GM18909 (cell line): ENCODE measurements at regions not wholly inside any gene's neighbourhood (a gene's known extent, or its start where the extent isn't known, plus 50 kb on each side); places are given as distances from the start of the nearest gene placed in this dataset.
"Not testable (repeated sequence)": the region's sequence is repeated elsewhere in the genome, so short reads cannot be mapped to it uniquely, and the experiment has no call there.

Experiments used
- ATAC-seq: cut with Tn5 transposase; IDR thresholded peaks from one replicate; pipeline ENCODE4 v1.9.1; 2021; ENCODE audit warnings: mild to moderate bottlenecking; ENCODE audit not compliant: unreplicated experiment, poor library complexity

- no peak for ATAC-seq
Measured at GRCh38 chr16:65769055-65769465, 597.4 kb upstream of the CDH5 start.

DNA sequence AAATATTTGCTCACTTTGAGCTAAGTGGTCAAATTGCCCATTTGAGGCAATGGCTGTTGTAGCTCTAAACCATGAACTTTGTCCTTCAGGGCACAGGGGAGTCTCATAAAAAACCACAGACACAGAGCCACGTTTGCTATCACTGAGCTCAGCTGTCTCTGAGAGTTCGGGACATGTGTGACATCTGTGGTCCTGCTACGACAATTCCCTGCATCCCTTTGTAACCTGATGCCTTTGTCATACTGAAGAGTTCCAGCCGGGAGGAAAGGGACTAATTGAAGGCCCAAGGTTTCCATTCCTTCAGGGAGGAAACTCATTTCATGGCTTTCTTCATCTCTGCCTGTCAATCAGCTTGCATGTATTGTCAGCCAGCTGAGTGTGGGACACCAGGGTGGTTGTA, 599.4 kb upstream of the CDH5 start:
- ATAC-seq, result no peak

DNA sequence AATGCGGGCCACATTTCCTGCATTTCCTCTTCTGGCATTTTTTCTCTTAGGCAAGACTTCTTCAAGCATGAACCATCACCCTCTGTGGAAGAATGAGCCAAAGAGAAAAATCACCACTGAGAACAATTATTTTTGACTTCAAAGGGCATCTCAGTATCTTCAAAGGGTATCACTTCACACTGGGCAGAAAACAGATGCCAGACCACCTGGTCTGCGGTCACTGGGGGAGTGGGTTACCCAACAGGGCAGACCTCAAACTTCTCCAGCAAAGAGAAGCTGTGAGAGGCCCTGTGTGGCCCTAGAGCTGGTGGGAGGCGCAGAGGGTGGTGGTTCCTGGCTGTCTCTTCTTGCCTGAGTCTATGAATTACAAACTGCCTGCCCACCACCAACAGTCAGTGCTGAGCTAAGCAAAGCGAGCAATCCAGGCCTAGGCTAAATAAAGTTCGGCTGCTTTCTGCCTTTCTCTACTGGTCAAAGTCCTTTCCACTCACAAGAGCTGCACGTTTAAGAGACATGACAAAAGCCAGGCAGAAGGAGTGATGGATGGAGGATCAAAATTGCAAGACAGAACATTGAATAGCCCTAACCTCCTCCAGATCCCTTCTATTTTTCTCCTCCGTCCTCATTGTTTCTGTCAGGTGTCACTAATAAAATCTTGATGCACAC, 602.7 kb upstream of the CDH5 start:
- ATAC-seq, result no peak

- ATAC-seq, result no peak
Measured at GRCh38 chr16:65760874-65761273, 605.6 kb upstream of the CDH5 start.

DNA sequence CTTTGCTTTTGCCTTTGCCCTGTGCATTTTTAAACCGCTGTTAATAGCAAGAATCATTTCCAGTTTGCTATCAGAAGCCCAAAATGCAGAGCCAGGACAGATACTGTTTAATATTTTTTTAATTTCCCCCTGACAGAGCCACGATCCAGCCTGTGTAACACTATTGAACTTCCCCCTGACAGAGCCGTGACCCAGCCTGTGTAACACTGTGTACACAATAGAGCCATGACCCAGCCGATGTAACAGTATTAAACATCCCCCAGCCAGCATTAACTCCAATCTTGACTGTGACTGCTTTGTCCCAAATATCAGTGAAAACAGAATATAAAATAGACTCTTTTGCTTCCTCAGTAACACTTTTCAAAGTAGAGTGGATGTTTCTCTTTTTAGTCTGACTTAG, 607.9 kb upstream of the CDH5 start:
- no peak for ATAC-seq

DNA sequence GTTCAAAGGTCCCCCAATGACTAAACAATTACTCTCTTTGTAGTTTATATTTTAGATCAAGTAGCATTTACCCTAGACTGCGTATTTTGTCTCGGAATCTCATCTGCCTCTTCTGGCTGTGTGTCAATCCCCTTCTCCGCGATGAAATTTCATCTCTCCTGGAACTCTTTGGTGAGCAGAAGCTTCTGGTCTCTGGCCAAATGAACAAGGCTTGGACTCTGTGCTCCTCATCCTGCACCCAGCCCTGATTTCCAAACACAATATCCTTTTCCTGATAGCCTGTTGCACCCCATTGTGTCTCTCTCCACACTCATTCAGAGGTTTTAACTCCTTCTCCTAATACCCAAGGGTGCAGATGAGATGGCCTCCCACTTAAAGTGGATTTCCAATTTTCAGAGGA, 609.4 kb upstream of the CDH5 start:
- ATAC-seq, result no peak

DNA sequence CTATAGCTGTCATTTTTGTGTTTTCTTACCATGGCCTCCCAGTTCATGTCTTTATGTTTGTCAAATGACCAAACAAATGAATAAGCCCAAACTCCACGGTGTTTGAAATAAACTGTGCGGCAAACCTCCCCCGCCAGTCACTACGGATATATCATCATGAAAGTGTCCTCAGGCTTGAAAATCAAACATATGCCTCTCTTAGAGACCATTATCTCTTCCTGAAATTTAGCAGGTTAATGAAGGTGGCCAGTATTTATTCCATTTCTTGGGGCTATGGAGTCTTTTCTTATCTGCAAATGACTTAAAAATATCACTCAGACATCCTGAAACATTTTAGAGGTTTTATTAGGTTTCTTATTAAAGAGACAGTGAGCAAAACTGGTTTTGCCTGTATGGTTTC, 610.3 kb upstream of the CDH5 start:
- ATAC-seq, result no peak

GRCh38 chr16:65754820-65755691, 611.4 kb upstream of the CDH5 start:
- ATAC-seq, result no peak

DNA sequence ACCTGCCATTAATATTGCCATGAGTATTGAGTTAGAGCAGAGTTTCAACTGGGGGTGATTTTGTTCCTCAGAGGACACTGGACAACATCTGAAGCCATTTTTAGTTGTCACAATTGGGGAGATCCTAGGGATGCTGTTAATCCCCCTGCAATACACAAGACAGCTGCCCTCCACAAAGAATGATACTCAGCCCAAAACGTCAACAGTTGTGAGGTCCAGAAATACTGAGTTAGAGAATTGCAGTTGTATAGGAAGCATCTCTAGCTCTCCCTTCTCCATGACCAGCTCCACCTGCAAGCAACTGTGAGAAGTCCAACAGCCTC, 614.0 kb upstream of the CDH5 start:
- no peak for ATAC-seq

GRCh38 chr16:65751622-65752521, 614.6 kb upstream of the CDH5 start:
- no peak for ATAC-seq

GRCh38 chr16:65749506-65749905, 617.0 kb upstream of the CDH5 start:
- ATAC-seq, result no peak

- no peak for ATAC-seq
Measured at GRCh38 chr16:65746941-65747340, 619.5 kb upstream of the CDH5 start.

GRCh38 chr16:65745201-65745708, 621.2 kb upstream of the CDH5 start:
- ATAC-seq, result no peak

GRCh38 chr16:65744401-65744800, 622.1 kb upstream of the CDH5 start:
- ATAC-seq, result no peak

- no peak for ATAC-seq
Measured at GRCh38 chr16:65743558-65743957, 621.7 kb upstream of the CDH11 start.

- ATAC-seq, result no peak
Measured at GRCh38 chr16:65740711-65741110, 618.8 kb upstream of the CDH11 start.

- ATAC-seq, result no peak
Measured at GRCh38 chr16:65739518-65739917, 617.7 kb upstream of the CDH11 start.

- ATAC-seq, result no peak
Measured at GRCh38 chr16:65737831-65738230, 616.0 kb upstream of the CDH11 start.

DNA sequence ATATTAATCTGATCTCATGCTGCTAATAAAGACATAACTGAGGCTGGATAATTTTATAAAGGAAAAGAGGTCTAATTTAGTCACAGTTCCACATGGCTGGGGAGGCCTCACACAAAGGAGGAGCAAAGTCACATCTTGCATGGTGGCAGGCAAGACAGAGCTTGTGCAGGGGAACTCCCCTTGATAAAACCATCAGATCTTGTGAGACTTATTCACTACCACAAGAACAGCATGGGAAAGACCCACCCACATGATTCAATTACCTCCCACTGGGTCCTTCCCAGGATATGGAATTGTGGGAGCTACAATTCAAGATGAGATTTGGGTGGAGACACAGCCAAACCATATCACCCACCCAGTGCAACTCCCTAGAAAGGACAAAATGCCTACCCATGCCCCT, 613.8 kb upstream of the CDH11 start:
- ATAC-seq, result not testable (repeated sequence)

GRCh38 chr16:65733721-65734120, 611.9 kb upstream of the CDH11 start:
- no peak for ATAC-seq

GRCh38 chr16:65731833-65732232, 610.0 kb upstream of the CDH11 start:
- ATAC-seq, result no peak
